HG03025 (cell line): ENCODE measurements at regions not wholly inside any gene's neighbourhood (a gene's known extent, or its start where the extent isn't known, plus 50 kb on each side); places are given as distances from the start of the nearest gene placed in this dataset.

Source experiments
- ATAC-seq: cut with Tn5 transposase; IDR thresholded peaks from one replicate; pipeline ENCODE4 v1.9.1; 2021; ENCODE audit warnings: mild to moderate bottlenecking, moderate library complexity; ENCODE audit not compliant: unreplicated experiment, low FRiP score

GRCh38 chr4:67126570-67126969, 418.7 kb downstream of the CENPC start:
- ATAC-seq, result no peak

DNA sequence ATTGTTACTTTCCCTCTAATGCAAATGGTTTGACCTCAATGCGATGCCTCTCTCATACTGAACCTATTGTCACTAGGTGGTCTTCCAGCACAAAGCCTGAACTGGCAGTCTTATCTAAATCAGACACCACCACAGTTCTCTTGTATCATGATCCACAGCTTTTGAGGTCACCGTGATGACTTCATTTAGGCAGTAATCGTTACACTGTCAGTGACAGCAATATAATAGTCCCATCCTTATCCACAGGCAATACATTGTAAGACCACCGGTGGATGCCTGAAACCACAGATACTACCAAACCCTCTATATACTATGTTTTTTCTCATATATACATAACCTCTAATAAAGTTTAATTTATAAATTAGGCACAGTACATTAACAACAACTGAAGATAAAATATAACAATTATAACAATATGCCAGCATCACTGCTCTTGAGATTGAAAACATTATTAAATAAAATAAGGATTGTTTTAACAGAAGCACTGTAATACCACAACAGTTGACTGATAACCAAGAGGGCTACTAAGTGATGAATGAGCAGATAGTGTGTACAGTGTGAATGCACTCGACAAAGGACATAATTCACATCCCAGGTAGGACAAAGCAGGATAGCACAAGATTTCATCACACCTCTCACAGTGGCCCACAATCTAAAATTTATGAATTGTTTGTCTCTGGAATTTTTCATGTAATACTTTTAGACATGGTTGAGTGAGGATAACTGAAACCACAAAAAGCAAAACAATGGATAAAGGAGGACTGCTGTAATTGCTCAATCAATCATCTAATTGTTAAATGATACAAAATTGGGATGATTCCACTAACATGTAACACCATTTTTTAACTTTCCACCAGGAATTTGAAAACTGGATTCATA, 419.4 kb downstream of the CENPC start:
- no peak for ATAC-seq

DNA sequence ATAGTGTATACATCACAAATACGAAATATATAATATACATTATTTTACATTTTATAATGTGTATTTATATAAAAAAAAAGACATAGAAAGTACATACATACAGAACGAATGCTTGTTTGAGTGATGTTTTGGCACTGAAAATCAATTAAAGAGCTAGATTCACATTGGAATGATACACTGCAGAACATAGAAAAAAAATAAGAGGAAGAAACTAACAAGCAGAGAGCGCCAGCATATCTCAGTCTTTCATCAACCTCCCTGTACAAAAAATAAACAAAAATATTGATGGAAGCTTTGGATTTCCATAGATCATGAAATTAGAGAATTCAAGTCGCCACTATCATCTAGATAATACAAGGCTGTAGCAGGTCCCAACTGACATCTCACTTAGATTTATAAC, 420.6 kb downstream of the CENPC start:
- ATAC-seq, result no peak

GRCh38 chr4:67122029-67122428, 423.3 kb downstream of the CENPC start:
- ATAC-seq, result no peak

DNA sequence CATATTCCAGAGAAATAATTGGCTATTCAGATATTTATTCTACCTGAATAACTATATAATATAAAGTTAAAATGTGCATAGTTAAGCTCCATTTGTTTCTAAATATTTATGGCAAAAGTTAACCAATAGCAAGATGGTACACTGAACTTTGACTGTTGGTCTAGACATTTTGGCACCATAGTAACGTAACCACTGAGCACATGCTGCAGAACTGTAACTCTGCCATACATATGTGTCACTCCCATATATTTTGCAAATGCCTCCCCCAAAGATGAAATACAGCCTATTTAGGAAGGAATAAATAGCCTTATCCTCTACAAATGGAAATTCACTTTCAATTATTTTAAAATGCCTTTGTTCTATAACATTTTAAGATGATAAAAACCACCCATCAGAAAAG, 424.9 kb downstream of the CENPC start:
- no peak for ATAC-seq

GRCh38 chr4:67109276-67109675, 436.0 kb downstream of the CENPC start:
- ATAC-seq, result no peak

DNA sequence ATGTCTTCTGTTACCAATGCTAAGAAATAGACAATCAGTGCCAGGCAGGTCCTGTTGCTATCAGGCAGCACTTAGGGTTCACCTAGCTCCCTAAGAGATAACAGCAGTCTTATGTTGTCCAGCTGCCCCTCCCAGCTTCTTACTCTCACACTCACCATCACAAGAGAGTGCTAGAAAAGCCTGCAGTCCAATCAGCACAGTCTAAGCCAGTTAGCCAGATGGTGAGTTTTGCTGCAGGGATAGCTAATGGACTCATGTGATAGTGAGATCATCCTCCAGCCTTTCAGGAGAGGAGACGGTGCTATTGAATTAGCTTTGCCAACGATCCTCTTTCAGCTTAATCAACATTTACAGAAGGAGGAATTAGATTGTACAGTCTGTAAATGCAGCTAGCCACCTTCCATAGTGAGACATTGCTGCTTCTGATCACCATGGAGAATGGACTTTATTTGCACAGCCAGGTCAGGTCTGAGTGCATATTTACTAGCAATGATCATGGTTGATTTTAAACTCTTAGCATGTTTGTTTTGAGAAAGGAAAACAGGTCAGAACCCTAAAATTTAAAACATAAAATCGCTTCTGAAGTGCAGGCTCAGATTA, 438.3 kb downstream of the CENPC start:
- ATAC-seq, result no peak

GRCh38 chr4:67104145-67104544, 441.2 kb downstream of the CENPC start:
- no peak for ATAC-seq

GRCh38 chr4:67103001-67103747, 442.1 kb downstream of the CENPC start:
- ATAC-seq, result no peak

- ATAC-seq, result no peak
These were observed 443.7 kb downstream of the CENPC start for GRCh38 chr4:67101612-67102011.

DNA sequence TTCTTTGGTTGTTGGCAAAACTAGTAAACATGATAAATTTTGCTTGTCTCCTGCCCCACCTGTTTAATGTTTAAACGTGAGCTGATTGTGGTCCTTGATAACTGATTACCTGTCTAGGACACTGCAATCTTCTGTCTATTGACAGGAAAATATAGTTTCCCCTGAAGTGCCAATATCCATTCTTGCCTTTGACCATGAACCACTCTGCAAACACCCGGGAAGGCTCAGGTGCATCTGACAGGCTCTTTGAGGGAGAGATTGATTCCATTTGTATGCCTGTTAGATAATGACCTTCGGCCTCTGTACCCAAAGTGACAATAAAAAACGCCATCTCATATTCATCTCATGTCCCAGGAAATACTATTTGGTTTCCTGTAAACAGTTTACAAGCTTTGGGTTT, 453.0 kb downstream of the CENPC start:
- ATAC-seq, result no peak

GRCh38 chr4:67091673-67092072, 453.6 kb downstream of the CENPC start:
- ATAC-seq, result no peak

GRCh38 chr4:67087897-67088296, 457.4 kb downstream of the CENPC start:
- ATAC-seq, result peak; percentile 89

GRCh38 chr4:67084783-67085182, 460.5 kb downstream of the CENPC start:
- ATAC-seq, result no peak

GRCh38 chr4:67083496-67083895, 461.8 kb downstream of the CENPC start:
- ATAC-seq, result no peak

GRCh38 chr4:67082746-67083145, 462.6 kb downstream of the CENPC start:
- ATAC-seq, result no peak

- no peak for ATAC-seq
These were observed 465.2 kb downstream of the CENPC start for GRCh38 chr4:67080046-67080557.

DNA sequence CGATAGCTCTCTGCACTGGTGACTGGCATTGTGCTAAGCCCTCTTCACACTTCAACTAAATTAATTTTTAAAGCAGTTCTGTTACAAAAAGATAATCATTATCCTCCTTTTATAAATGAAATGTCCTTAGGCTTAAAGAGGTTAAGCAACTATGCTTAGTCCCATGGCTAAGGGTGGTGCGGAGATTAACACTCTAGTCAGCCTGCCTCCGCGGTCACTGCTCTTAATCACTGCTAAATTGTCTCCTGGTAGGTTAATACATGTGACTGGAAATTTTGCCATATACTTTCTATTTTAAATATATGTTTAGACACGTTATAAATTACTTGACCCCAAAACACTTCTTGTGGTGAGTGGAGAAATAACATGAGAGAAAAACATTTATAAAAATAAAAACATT, 473.7 kb downstream of the CENPC start:
- ATAC-seq, result no peak

GRCh38 chr4:67055319-67055718, 490.0 kb downstream of the CENPC start:
- no peak for ATAC-seq

DNA sequence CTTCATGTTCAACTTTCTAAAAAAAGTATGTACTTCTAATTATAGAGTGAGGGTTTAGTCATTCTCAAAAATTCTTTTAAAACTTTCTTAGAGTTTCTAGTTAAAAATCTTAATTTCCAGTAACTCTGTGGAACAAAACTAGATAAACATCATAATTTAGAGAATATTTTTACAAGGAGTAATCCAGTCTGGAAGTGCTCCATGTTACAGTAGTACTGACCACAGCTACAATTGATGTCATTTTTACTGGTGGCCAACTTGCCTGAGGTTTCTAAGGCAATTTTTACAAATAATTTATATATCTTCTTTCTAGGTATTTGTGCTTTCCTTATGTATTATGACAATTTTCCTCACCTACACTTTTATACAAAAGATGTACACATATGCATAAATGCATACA, 490.4 kb downstream of the CENPC start:
- ATAC-seq, result no peak
